Activated CD8-positive, alpha-beta memory T cell treated with anti-CD3 and anti-CD28 coated beads for 36 hours (primary cell): ENCODE measurements at regions not wholly inside any gene's neighbourhood (a gene's known extent, or its start where the extent isn't known, plus 50 kb on each side); places are given as distances from the start of the nearest gene placed in this dataset.

Experiments
- CTCF ChIA-PET: fragments of 350-600 bp; sonication (Branson Sonifier 250); formaldehyde crosslinking; loops from one replicate; lab custom pipeline; 2021; ENCODE audit warnings: antibody characterized with exemption; lab: Charles Lee
- POLR2A ChIA-PET: fragments of 350-600 bp; sonication (Branson Sonifier 250); formaldehyde crosslinking; loops from one replicate; lab custom pipeline; 2021; ENCODE audit warnings: antibody characterized with exemption; lab: Charles Lee

DNA sequence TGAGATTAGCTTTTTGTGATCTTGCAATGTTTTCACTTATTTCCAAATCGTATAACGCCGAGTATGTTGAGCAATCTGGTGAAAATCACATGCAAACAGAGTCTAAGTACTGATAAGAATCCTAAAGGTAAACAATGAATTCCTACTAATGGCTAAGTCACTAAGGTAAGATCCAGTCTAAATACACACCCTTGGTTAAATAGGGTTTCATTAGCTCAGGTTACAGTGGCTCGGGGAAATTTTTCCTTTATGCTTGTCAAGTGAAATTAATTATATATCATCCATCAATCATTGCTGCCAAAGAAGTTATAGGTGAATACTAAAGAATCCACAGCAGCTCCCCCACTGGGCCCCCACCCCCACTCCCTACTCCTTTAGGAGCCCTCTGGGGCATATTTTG is 139.3 kb downstream of the SOX2 start:
- ChIA-PET CTCF (no interaction called here), POLR2A (no interaction called here)

GRCh38 chr3:181855825-181856224 is 144.1 kb downstream of the SOX2 start:
- POLR2A ChIA-PET: no interaction called here

GRCh38 chr3:181859518-181859917 is 147.8 kb downstream of the SOX2 start:
- CTCF ChIA-PET: no interaction called here
- POLR2A ChIA-PET: no interaction called here

More at GRCh38 chr3:181855825-181856224, 144.1 kb downstream of the SOX2 start:
- CTCF ChIA-PET: no interaction called here

- ChIA-PET POLR2A (no interaction called here), CTCF (no interaction called here)
Measured at GRCh38 chr3:181860235-181860634, 148.5 kb downstream of the SOX2 start.

GRCh38 chr3:181862502-181862901 is 150.8 kb downstream of the SOX2 start:
- POLR2A ChIA-PET: no interaction called here

DNA sequence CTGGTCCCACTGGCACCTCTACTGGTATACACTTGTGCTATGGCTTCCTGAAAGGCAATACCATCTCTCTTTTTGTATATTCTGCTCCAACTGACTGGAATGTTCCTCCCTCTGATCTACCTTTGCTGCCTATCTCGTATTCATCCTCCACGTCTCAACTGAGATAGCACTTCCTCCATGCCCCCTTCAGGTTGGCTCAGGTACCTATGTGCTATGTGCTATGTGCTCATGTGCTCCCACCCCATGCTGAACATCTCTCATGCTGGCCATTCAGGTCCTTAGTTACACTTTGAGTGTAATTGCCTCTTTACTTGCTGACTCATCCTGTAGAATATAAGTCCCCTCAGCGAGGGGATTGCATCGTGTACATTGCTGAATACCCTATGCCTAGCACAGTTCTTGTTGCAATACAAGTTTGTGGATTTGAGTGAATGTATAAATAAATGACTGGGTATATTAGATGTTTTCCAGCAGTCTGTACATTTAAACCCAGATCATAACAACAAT is 156.9 kb downstream of the SOX2 start:
- CTCF ChIA-PET: no interaction called here
- POLR2A ChIA-PET: no interaction called here

More at GRCh38 chr3:181862502-181862901, 150.8 kb downstream of the SOX2 start:
- CTCF ChIA-PET: no interaction called here

DNA sequence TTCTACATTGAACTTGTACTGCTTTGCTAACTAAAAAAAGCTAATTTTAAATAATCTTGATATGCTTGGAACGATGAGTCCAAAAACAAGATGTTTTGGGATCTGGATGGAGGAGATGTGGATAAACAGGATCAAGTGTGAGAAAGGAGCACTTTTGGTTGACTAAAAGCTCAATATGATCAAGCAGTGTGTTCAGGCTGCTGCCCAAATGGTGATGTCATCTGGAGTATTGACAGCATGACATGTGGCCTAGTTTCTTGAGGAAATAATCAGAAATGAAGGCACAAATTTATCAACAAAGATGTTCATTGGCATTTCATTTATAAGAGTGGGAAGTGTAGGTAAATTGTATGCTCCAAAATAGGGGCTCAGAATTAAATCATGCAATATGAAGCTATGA is 161.2 kb downstream of the SOX2 start:
- POLR2A ChIA-PET: no interaction called here
- CTCF ChIA-PET: no interaction called here

DNA sequence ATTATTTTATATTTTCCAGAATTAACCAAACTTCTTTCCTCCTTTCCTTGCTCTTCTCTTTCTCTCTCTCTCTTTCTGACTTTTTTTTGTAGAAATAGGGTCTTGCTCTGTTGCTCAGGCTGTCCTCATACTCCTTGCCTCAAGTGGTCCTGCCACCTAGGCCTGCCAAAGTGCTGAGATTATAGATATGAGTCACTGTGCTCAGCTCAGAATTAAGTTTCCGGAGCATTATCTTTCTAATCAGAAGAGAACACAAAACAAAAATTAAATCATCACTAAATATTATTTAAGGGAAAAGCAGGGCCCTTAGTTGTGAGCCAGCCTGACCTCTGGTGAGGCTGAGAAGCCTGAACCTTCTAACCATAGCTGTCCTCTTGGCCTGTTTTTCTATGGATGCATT is 168.2 kb downstream of the SOX2 start:
- ChIA-PET POLR2A (no interaction called here), CTCF (no interaction called here)

DNA sequence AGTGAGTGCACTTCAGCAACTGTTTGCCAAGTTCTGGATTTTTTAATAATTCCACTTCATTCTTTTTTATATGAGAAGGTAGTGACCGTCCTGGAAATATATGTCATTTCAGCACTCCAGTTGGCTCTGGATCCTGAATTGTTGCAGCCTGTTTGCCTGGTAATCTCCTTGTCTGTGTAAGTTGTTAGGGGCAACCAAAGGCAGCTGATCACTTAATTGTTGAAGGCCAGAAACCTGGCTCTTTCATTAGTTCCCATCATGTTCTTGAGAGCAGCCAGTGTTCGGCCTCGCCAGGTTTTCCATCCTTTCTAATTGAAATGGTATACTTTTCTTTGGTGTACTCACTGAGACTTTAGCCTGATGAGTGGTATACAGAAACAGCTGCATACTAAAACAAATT is 168.6 kb downstream of the SOX2 start:
- ChIA-PET CTCF (no interaction called here), POLR2A (no interaction called here)

DNA sequence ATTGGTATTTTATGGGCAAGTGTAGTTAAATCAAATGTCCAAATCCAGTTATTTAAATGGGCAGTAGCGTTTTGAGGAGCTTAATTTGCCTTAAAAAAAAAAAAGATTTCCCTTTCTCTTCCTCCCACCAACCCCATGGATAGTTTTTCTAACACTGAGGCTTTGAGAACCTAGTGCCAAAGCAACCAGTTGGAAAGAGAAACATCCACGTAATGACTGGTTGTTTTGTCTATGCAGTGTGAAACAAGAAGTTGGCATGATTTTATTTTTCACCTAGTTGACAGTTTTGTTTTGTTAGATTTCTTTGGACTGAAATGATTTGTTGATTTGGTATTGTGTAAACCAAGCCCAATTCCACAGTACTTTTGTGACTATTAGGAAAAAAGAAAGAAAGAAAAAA is 170.0 kb downstream of the SOX2 start:
- CTCF ChIA-PET: no interaction called here

DNA sequence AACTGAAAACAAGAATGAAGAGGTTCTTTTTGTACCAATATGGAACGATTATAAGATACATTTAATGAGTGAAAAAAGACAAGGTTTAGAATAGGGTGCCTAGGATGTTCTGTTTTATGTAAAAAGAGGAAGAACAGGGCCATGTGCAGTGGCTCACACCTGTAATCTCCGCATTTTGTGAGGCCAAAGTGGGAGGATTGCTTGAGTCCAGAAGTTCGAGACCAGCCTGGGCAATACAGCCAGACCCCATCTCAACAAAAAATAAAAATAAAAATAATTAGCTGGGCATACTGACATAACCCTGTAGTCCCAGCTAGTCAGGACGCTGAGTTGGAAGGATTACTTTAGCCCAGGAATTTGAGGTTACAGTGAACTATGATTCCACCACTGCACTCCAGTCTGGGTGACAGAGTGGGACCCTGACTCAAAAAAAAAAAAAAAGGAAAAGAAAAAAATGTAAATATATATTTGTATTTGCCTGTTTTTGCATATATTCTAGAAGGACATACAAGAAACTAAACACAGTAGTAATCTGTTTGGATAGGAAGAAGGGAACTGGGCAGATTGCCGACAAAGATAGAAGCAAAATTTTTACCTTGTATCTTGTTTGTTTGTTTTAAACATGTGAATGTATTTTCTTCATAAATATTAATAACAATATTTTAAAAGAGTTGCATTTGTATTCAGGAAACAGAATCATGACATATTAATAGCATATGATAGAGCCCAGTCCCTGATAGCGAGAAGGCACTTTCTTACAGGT is 174.3 kb downstream of the SOX2 start:
- POLR2A ChIA-PET: no interaction called here

More for the DNA sequence above, 170.0 kb downstream of the SOX2 start:
- POLR2A ChIA-PET: no interaction called here

DNA sequence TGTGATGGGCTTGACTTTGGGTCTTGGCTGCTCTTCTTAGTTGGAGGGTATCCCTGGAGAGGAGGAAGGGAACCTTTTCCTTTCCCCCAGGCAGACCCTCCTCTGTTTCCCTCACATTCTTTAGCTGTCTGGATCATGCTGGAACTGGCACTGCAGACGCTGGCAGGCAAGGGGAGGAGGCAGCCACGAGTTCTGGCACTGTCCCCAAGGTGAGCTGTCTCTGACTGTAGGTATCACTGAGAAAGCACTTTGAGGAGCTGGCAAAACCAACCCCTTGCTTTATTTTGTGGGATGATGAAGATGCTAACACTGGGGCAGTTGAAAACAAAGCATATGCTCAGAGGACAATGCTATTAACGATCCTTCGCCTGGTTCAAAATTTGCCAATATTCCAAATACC is 175.0 kb downstream of the SOX2 start:
- ChIA-PET CTCF (no interaction called here), POLR2A (no interaction called here)

More for the DNA sequence above, 174.3 kb downstream of the SOX2 start:
- CTCF ChIA-PET: no interaction called here

DNA sequence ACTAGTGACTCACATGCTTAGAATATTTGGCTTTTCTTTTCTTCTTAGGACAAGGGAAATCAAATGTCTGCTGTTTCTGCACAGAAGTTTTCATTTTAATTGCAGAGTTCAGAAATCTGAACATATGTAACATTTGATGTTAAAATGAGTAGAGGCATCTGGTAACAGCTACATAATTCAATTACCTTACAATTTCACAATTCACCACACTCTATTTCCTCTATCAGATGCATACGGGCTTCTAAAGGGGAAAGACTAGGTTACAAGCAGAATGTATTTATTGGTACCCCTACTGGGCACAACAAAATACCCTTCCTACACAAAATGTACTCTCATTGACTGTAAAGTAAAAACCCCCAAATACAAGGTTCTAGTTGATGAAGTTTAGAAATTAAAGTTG is 176.0 kb downstream of the SOX2 start:
- POLR2A ChIA-PET: no interaction called here
- CTCF ChIA-PET: no interaction called here

- POLR2A ChIA-PET: no interaction called here
Measured at GRCh38 chr3:181888234-181888633, 176.5 kb downstream of the SOX2 start.

DNA sequence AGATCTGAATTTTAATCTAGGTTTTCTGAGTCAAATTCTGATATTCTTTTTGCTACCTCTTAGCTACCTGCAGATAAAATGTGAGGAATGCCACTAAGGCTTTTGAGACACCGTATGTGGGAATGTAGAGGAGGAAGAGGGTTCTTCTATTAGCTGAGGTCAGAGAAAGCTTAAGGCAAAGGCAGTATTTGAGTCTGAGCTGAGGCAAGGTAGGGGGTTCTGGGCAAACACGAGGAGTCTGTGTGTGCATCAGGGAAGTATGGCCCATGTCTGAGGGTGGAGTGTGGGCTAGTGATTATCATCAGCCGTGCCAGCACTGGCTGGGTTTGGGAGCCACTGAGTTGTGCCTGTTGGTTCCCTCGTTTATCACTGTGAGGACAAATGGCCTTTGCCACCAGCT is 181.1 kb downstream of the SOX2 start:
- ChIA-PET POLR2A (no interaction called here), CTCF (no interaction called here)

More at GRCh38 chr3:181888234-181888633, 176.5 kb downstream of the SOX2 start:
- CTCF ChIA-PET: interaction anchor here (0.6 kb wide), 1 partner anchor 13 kb away, joined by 3 read pairs; no protein-coding TSS in a partner anchor

DNA sequence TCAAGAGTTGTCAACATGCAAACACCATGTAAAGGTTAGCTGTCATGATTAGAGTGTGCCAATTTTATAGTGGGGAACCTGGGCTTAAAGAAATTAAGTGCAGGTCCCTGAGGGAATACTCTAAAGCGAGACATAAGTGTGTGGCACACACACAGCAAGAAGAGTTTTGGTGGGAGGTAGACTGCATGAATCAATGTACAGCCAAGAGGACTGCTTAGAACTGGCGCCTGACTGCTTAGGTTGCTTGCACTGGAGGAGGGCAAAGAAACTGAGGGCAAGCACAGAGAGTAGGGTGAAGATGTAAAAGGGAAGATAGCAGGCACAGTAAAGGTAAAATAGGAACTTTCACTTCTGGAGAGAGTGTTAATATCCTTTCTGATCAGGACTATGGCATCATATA is 184.9 kb downstream of the SOX2 start:
- CTCF ChIA-PET: no interaction called here

DNA sequence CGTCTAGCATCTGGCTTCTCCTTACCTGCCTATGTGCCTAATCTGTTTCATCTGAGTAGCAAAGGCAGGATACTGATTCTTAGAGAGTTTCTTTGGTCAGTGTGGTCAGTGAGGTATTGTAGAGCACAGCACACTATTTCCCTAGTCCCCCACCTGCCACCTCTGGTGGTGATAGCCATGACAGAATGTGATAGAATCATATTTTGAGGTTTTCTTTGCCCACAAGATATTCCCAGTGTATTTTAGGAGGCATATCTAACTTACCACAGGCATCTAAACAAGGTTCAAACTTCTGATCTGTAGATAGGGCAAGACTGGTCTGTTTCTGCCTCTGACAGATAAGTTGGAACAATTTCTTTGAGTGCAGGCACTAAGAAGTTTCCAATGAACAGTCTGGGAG is 188.0 kb downstream of the SOX2 start:
- ChIA-PET CTCF (no interaction called here), POLR2A (no interaction called here)

More for the DNA sequence above, 184.9 kb downstream of the SOX2 start:
- POLR2A ChIA-PET: no interaction called here

DNA sequence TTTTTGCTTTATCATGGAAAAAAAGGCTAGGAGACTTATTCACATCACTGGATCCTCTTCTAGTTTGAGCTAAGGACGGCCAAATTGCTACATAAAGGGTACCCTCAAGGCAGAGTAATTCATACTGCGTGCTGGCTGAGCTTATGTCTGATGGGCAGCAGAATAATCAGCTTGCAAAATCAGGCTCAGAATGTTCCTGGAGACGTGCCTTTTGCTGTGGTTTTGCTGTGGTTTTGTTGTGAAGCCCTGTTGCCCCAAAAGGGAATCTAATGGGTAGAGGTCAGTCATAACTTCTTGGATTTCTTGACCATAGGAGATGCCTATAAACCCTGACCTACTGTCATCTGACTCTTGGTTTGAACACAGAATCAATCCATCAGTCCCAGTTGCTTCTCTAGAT is 189.9 kb downstream of the SOX2 start:
- CTCF ChIA-PET: no interaction called here
- POLR2A ChIA-PET: no interaction called here

- CTCF ChIA-PET: no interaction called here
- POLR2A ChIA-PET: no interaction called here
Measured at GRCh38 chr3:181906338-181906737, 194.6 kb downstream of the SOX2 start.

DNA sequence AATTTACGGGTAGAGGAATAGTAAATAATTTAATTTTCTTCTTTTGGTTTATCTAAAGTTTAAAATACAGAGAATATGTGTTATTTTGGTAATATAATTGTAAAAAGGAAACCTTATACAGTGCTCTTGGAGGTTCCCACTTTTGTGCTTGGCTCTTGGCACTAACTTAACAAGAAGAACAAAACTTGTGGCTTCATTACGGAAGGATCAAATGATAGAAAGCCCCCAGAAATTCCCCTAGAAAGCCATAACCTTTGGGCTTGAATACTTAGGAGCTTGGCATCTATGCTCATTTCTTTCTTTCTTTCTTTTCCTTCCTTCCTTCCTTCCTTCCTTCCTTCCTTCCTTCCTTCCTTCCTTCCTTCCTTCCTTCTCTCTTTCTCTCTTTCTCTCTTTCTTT is 197.5 kb downstream of the SOX2 start:
- CTCF ChIA-PET: no interaction called here
- POLR2A ChIA-PET: no interaction called here

GRCh38 chr3:181912384-181912783 is 200.7 kb downstream of the SOX2 start:
- POLR2A ChIA-PET: no interaction called here
- CTCF ChIA-PET: no interaction called here
